MM.1S (cell line): ENCODE measurements at regions not wholly inside any gene's neighbourhood (a gene's known extent, or its start where the extent isn't known, plus 50 kb on each side); places are given as distances from the start of the nearest gene placed in this dataset.

Experiments
- DNase-seq: peaks from one replicate; pipeline ENCODE4 v3.0.0-alpha.2; 2015
- H2AFZ ChIP-seq: fragments of 300-600 bp; sonication (generic); 2 replicates; pipeline ENCODE4 v1.6.0; 2016; ENCODE audit warnings: antibody characterized with exemption, low read length
- H3F3A ChIP-seq: fragments of 300-600 bp; sonication (generic); 2 replicates; pipeline ENCODE4 v1.6.1; 2016; ENCODE audit warnings: mild to moderate bottlenecking, antibody characterized with exemption, low read length, moderate library complexity, mixed read lengths; ENCODE audit not compliant: insufficient read depth
- H3K27ac ChIP-seq: fragments of 300-600 bp; sonication (generic); 2 replicates; pipeline ENCODE4 v1.5.1; 2016; ENCODE audit warnings: mild to moderate bottlenecking, low read length
- H3K27me3 ChIP-seq: fragments of 300-600 bp; sonication (generic); replicated peaks from 2 replicates; pipeline ENCODE4 v1.6.0; 2016; ENCODE audit warnings: low read length; ENCODE audit not compliant: insufficient read depth
- H3K36me3 ChIP-seq: fragments of 300-600 bp; sonication (generic); replicated peaks from 2 replicates; pipeline ENCODE4 v1.6.1; 2016; ENCODE audit warnings: mild to moderate bottlenecking, low read length, mixed read lengths; ENCODE audit not compliant: insufficient read depth
- H3K4me1 ChIP-seq: fragments of 300-600 bp; sonication (generic); 2 replicates; pipeline ENCODE4 v1.6.1; 2016; ENCODE audit warnings: low read length, mixed read lengths
- H3K4me2 ChIP-seq: fragments of 300-600 bp; sonication (generic); 2 replicates; pipeline ENCODE4 v1.6.0; 2016; ENCODE audit warnings: low read depth, low read length
- H3K4me3 ChIP-seq: fragments of 300-600 bp; sonication (generic); 2 replicates; pipeline ENCODE4 v1.5.1; 2016; ENCODE audit warnings: low read length, mixed read lengths
- H3K79me2 ChIP-seq: fragments of 300-600 bp; sonication (generic); 2 replicates; pipeline ENCODE4 v1.6.1; 2016; ENCODE audit warnings: mixed run types, low read length, mixed read lengths
- H3K9ac ChIP-seq: fragments of 300-600 bp; sonication (generic); 2 replicates; pipeline ENCODE4 v1.6.1; 2016; ENCODE audit warnings: low read length, mixed read lengths
- H3K9me2 ChIP-seq: fragments of 300-600 bp; sonication (generic); replicated peaks from 2 replicates; pipeline ENCODE4 v1.6.1; 2016; ENCODE audit warnings: mild to moderate bottlenecking, low read length, mixed read lengths; ENCODE audit not compliant: insufficient read depth
- H3K9me3 ChIP-seq: fragments of 300-600 bp; sonication (generic); replicated peaks from 2 replicates; pipeline ENCODE4 v1.6.1; 2016; ENCODE audit warnings: mild to moderate bottlenecking, low read length, mixed read lengths; ENCODE audit not compliant: insufficient read depth
- H4K20me1 ChIP-seq: fragments of 300-600 bp; sonication (generic); 2 replicates; pipeline ENCODE4 v1.6.1; 2016; ENCODE audit warnings: mild to moderate bottlenecking, low read length, moderate library complexity, mixed read lengths; ENCODE audit not compliant: insufficient read depth
- EZH2 ChIP-seq: fragments of 300-600 bp; sonication (generic); optimal IDR thresholded peaks from 2 replicates; pipeline ENCODE3; 2017; ENCODE audit warnings: low read depth, mild to moderate bottlenecking, antibody characterized with exemption, low read length, mixed read lengths
- EZH2phosphoT487 ChIP-seq: fragments of 300-600 bp; sonication (generic); IDR thresholded peaks from 2 replicates; pipeline ENCODE4 v1.6.1; 2018; ENCODE audit warnings: antibody characterized with exemption, low read length
- TF ChIP-seq, protein P1 (sequence below): fragments of 300-600 bp; sonication (generic); IDR thresholded peaks from 2 replicates; pipeline ENCODE4 v1.5.1; 2016; ENCODE audit warnings: antibody characterized with exemption, low read length, mixed read lengths

DNA sequence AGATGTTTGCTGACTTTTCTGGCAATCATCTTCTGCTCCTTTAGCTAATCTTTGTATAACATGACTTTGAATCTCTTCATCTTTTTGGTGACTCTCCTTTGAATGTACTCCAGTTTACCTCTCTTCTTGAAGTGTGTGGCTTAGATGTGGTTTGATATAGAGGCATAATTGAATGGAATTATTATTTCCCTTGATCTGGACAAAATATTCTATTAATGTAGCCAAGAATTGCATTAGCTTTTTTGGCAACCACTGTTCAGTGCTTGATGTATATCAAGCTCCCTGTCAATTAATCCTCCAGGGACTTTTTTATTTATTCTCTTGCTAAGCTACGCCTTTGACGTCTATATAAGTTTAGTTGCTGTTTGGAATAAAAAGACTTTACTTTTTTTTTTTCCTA lies 490.8 kb downstream of the PCDH20 start:
- H3K9ac ChIP-seq = no peak overlapping the region
- TF ChIP-seq EZH2 = no peak
- H3K4me2 ChIP-seq = no peak overlapping the region
- H3K27ac ChIP-seq = no peak overlapping the region
- H3K79me2 ChIP-seq = no peaks in the 10 kb centered on the region
- H4K20me1 ChIP-seq = no peaks in the 10 kb centered on the region
- no peaks in the 10 kb centered on the region for H3F3A ChIP-seq
- no peak for DNase-seq
- no peaks in the 10 kb centered on the region for H3K4me1 ChIP-seq
- no peaks in the 10 kb centered on the region for H3K27me3 ChIP-seq
- no peaks in the 10 kb centered on the region for H3K9me3 ChIP-seq
- no peak overlapping the region for H2AFZ ChIP-seq
- no peaks in the 10 kb centered on the region for H3K36me3 ChIP-seq
- no peaks in the 10 kb centered on the region for H3K9me2 ChIP-seq
- H3K4me3 ChIP-seq = no peak overlapping the region

DNA sequence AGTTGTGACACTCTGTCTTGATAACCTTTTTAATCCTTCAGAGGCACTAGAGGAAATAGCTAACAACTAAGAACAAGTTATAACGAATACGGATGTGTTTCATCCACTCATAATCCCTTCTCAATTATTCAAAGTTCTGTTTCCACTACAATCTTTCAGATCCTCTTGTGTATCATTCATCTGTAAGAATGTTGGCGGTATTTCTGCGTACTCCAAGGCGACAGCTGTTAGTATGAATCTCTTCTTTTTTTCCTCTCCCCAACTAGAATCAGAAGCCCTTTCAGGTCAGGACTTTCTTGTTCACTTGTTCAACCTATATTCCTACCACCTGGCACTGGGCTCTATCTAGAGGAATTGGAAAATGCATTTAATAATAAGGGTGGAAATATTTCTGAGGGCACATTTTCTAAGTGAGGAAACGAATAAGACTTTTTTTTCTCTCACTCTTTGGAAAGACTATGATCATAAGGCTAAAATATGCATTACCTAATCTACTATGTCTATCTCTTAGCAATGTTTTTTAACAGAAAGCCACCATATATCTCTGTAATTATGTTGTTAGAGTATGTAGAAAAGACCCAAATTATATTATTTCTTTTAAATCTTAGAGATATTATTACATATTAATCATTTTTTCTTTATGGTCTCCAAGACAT lies 492.9 kb downstream of the PCDH20 start:
- Histone ChIP-seq H3K36me3 (no peaks in the 10 kb centered on the region), H3K9ac (no peak overlapping the region), H2AFZ (no peak overlapping the region), H3K79me2 (no peaks in the 10 kb centered on the region), H3K4me2 (no peak overlapping the region), H3K4me1 (no peaks in the 10 kb centered on the region), H3K9me2 (no peaks in the 10 kb centered on the region), H3K27me3 (no peaks in the 10 kb centered on the region), H3K9me3 (no peaks in the 10 kb centered on the region), H3K4me3 (no peak overlapping the region), H4K20me1 (no peaks in the 10 kb centered on the region), H3K27ac (no peak overlapping the region), H3F3A (no peaks in the 10 kb centered on the region)
- DNase-seq = no peak
- TF ChIP-seq, protein P1, sequence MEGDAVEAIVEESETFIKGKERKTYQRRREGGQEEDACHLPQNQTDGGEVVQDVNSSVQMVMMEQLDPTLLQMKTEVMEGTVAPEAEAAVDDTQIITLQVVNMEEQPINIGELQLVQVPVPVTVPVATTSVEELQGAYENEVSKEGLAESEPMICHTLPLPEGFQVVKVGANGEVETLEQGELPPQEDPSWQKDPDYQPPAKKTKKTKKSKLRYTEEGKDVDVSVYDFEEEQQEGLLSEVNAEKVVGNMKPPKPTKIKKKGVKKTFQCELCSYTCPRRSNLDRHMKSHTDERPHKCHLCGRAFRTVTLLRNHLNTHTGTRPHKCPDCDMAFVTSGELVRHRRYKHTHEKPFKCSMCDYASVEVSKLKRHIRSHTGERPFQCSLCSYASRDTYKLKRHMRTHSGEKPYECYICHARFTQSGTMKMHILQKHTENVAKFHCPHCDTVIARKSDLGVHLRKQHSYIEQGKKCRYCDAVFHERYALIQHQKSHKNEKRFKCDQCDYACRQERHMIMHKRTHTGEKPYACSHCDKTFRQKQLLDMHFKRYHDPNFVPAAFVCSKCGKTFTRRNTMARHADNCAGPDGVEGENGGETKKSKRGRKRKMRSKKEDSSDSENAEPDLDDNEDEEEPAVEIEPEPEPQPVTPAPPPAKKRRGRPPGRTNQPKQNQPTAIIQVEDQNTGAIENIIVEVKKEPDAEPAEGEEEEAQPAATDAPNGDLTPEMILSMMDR = no peak
- TF ChIP-seq EZH2 (no peak), EZH2phosphoT487 (no peak)

DNA sequence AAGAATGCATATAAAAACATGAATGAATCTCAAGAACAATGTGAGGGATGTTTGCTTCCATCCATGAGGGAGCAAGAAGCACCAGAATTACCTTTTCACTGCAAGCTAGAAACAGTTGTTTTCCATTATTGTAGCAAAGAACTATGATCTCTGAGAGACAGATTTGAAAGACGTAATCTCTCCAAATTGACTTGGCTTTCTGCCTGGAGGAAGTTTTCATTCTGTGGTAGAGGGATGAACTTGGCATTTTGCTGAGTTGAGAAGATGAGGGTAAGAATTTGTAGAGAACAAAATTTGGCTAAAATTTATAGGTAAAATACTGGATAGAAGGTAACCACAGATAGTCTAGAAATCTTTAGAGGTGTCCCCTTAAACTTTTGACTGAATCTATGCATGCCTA lies 496.8 kb downstream of the TDRD3 start:
- TF ChIP-seq, protein P1 = no peak
- TF ChIP-seq EZH2phosphoT487 (no peak), EZH2 (no peak)

DNA sequence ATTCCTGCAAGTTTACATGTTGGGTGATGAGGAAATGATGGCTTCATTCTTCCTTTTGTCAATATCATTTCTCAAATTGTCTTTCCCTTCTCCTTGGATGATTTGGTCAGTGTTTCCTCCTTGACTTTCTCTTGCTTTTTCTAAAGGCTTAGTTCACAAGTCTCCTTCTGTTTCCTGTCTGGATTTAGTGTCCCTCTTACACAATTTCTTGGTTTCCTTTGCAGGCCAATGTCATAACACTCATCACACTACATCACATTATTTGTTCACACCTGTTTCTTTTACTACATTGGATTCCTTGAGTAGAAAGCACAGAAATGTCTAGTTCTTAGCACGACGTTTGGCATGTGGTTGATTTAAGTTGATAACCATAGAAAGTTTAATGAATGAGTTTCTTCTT lies 490.7 kb downstream of the TDRD3 start:
- H2AFZ ChIP-seq = no peak overlapping the region
- no peak overlapping the region for H3K27ac ChIP-seq
- no peaks in the 10 kb centered on the region for H3K9me2 ChIP-seq
- no peak overlapping the region for H3K4me2 ChIP-seq
- no peaks in the 10 kb centered on the region for H3K79me2 ChIP-seq
- H3K4me3 ChIP-seq = no peak overlapping the region
- no peaks in the 10 kb centered on the region for H3K27me3 ChIP-seq
- TF ChIP-seq, protein P1 = no peak
- TF ChIP-seq EZH2phosphoT487 (no peak), EZH2 (no peak)
- no peaks in the 10 kb centered on the region for H3K9me3 ChIP-seq
- no peaks in the 10 kb centered on the region for H4K20me1 ChIP-seq
- H3K9ac ChIP-seq = no peak overlapping the region
- H3K4me1 ChIP-seq = no peaks in the 10 kb centered on the region
- no peaks in the 10 kb centered on the region for H3K36me3 ChIP-seq
- DNase-seq = no peak
- no peaks in the 10 kb centered on the region for H3F3A ChIP-seq

More for the DNA sequence above, 496.8 kb downstream of the TDRD3 start:
- H3K79me2 ChIP-seq = no peaks in the 10 kb centered on the region
- DNase-seq = no peak
- no peaks in the 10 kb centered on the region for H3F3A ChIP-seq
- no peaks in the 10 kb centered on the region for H3K9me3 ChIP-seq
- H3K9ac ChIP-seq = no peak overlapping the region
- no peaks in the 10 kb centered on the region for H3K4me1 ChIP-seq
- H3K4me2 ChIP-seq = no peak overlapping the region
- no peaks in the 10 kb centered on the region for H3K36me3 ChIP-seq
- H3K27ac ChIP-seq = no peak overlapping the region
- H3K27me3 ChIP-seq = no peaks in the 10 kb centered on the region
- no peaks in the 10 kb centered on the region for H4K20me1 ChIP-seq
- H3K4me3 ChIP-seq = no peak overlapping the region
- no peaks in the 10 kb centered on the region for H3K9me2 ChIP-seq
- no peak overlapping the region for H2AFZ ChIP-seq
